ENCODE measurements at regions not wholly inside any gene's neighbourhood (a gene's known extent, or its start where the extent isn't known, plus 50 kb on each side); places are given as distances from the start of the nearest gene placed in this dataset.

GRCh38 chr20:60304026-60304590, 345.9 kb downstream of the CDH26 start:
- Histone ChIP-seq H3K14ac (ENCODE audit: insufficient read length) (no peak overlapping the region), H3K27ac (ENCODE audit: low read depth, low read length) (no peak overlapping the region), H2BK5ac (ENCODE audit: low read depth, low read length) (no peak overlapping the region), H3K36me3 (ENCODE audit: control insufficient read depth in 2 of 4, insufficient read depth in 4 of 4, low read length in 3 of 4) (no peaks in the 10 kb centered on the region), H3K23me2 (ENCODE audit: low read depth, low read length) (no peaks in the 10 kb centered on the region), H3K23ac (ENCODE audit: insufficient read length) (no peak overlapping the region), H2BK120ac (replicated peaks; ENCODE audit: low read depth, low read length) (no peak overlapping the region), H2AFZ (ENCODE audit: low read length) (no peak overlapping the region), H3K4me2 (ENCODE audit: insufficient read depth in 1 of 2, low read depth in 2 of 2, low read length in 2 of 2) (no peak overlapping the region), H3K27me3 (replicated peaks in 1 of 4; ENCODE audit: control insufficient read depth in 3 of 4, extremely low read depth in 1 of 4, insufficient read depth in 3 of 4, low read length in 3 of 4) (no peaks in the 10 kb centered on the region; a peak in 2 of 7 replicates), H4K91ac (replicated peaks; ENCODE audit: insufficient read length, low read length) (no peak overlapping the region), H3K9me3 (ENCODE audit: insufficient read depth in 2 of 2, low read depth in 1 of 2, low read length in 1 of 2) (peaks cover 2 to 20% of the 10 kb centered on the region in 2 experiments; a peak in 2 of 4 replicates), H4K5ac (ENCODE audit: insufficient read length, low read depth, low read length) (no peak overlapping the region), H2BK12ac (ENCODE audit: low read depth, low read length) (no peak overlapping the region), H2AK5ac (ENCODE audit: low read depth, low read length) (no peak overlapping the region), H4K20me1 (replicated peaks in 1 of 2; ENCODE audit: control insufficient read depth in 1 of 2, insufficient read depth in 2 of 2, low read length in 2 of 2) (no peaks in the 10 kb centered on the region), H3K56ac (replicated peaks; ENCODE audit: insufficient read length, low read depth, low read length) (no peak overlapping the region), H3K79me1 (ENCODE audit: low read depth, low read length) (no peaks in the 10 kb centered on the region), H4K8ac (ENCODE audit: extremely low read depth, insufficient read depth, low read length) (no peak overlapping the region), H2BK15ac (ENCODE audit: low read length) (no peak overlapping the region), H3K18ac (ENCODE audit: extremely low read depth, low read length) (no peak overlapping the region), H3K4me3 (ENCODE audit: extremely low read depth in 1 of 4, insufficient read depth in 2 of 4, low read depth in 3 of 4, low read length in 4 of 4) (no peak overlapping the region), H3K9ac (replicated peaks in 1 of 4; ENCODE audit: extremely low read depth in 1 of 4, low read depth in 3 of 4, low read length in 3 of 4) (no peak overlapping the region), H2BK20ac (ENCODE audit: low read length) (no peak overlapping the region), H3K4ac (replicated peaks; ENCODE audit: insufficient read length, low read depth, low read length) (no peak overlapping the region), H3K4me1 (replicated peaks in 1 of 4; ENCODE audit: control insufficient read depth in 3 of 4, insufficient read depth in 4 of 4, low read length in 3 of 4) (no peaks in the 10 kb centered on the region), H3K79me2 (ENCODE audit: control insufficient read depth in 1 of 2, insufficient read depth in 2 of 2, low read length in 2 of 2) (no peaks in the 10 kb centered on the region)
- FAIRE-seq (no peak), DNase-seq (ENCODE audit: low read depth in 1 of 2, low spot score in 2 of 2) (no peak)
- WGBS, 2 experiments (ENCODE audit: extremely low coverage in 1 of 2, insufficient coverage in 1 of 2, insufficient read length in 1 of 2, insufficient replicate concordance in 2 of 2, low coverage in 1 of 2, low lambda C conversion rate in 2 of 2, missing lambda C conversion rate in 1 of 2): 87% methylated on average over 7 of the region's 7 CpGs; no CpG with 5 or more reads in 1 of the 2 experiments
- no peak for TF ChIP-seq RFX5 (IDR thresholded peaks at IDR 0.05; ENCODE audit: borderline replicate concordance, low read depth, low read length)
- no peak for TF ChIP-seq FOSL1 (IDR thresholded peaks at IDR 0.05; ENCODE audit: insufficient read depth, low read depth, low read length)
- TF ChIP-seq RAD21 (IDR thresholded peaks at IDR 0.05 in 1 of 2, conservative IDR thresholded peaks at IDR 0.05 in 1 of 2; ENCODE audit: low read depth in 2 of 2, low read length in 2 of 2): no peak
- no peak for TF ChIP-seq BCL11A (IDR thresholded peaks at IDR 0.05; ENCODE audit: low read depth in 2 of 2, low read length in 2 of 2)
- no peak for TF ChIP-seq SP1 (IDR thresholded peaks at IDR 0.05; ENCODE audit: low read depth, low read length)
- no peak for TF ChIP-seq CREB1 (IDR thresholded peaks at IDR 0.05)
- no peak for TF ChIP-seq CTBP2 (IDR thresholded peaks at IDR 0.05; ENCODE audit: borderline replicate concordance, insufficient read depth, insufficient read length, low read length)
- TF ChIP-seq SIRT6 (IDR thresholded peaks at IDR 0.05; ENCODE audit: low read length): no peak
- ChIA-PET CTCF (ENCODE audit: partially characterized antibody) (no interaction called here), POLR2A (ENCODE audit: partially characterized antibody) (no interaction called here)

Measured in H1 (cell line).